ENCODE measurements at regions not wholly inside any gene's neighbourhood (a gene's known extent, or its start where the extent isn't known, plus 50 kb on each side); places are given as distances from the start of the nearest gene placed in this dataset.

DNA sequence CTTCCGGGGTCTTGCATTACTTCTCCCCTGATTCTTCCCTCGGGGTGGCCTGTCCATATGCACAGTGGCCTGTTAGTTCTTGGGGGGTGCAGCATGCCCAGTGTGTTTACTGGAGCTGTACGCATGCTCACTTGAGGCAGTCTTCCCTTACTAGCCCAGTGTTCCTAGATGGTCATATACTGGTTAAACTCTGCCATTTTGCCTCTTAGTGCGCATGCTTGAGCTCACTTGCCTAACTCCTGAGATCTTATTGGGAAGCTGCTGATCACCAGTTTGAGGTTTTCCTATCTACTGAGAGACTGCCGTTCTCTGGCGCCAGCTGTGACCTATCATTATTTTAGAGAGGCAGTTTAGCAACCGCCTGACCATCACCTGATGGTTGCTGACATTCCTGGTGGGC lies 571.2 kb downstream of the ADCYAP1 start:
- Histone ChIP-seq H4K12ac (ENCODE audit: low read depth, low read length) (no peak overlapping the region), H4K91ac (ENCODE audit: low read depth, low read length) (no peak overlapping the region), H3K4ac (ENCODE audit: low read depth, low read length) (no peak overlapping the region), H4K8ac (ENCODE audit: low read depth, low read length) (no peak overlapping the region), H2BK120ac (ENCODE audit: insufficient read depth, low read length, poor library complexity) (no peak overlapping the region), H3K9ac (ENCODE audit: low read length) (no peak overlapping the region), H2BK12ac (ENCODE audit: low read length) (no peak overlapping the region), H3K79me2 (ENCODE audit: control insufficient read depth, insufficient read depth, low read length, poor library complexity) (no peaks in the 10 kb centered on the region), H3K23ac (ENCODE audit: low read length) (no peak overlapping the region), H2AK5ac (ENCODE audit: low read length) (no peak overlapping the region), H2AFZ (ENCODE audit: insufficient read depth, low read length, poor library complexity) (no peak overlapping the region), H3K4me2 (ENCODE audit: low read length) (no peak overlapping the region), H3K4me1 (ENCODE audit: control insufficient read depth in 1 of 2, insufficient read depth in 2 of 2, low read length in 2 of 2) (no peaks in the 10 kb centered on the region), H3K4me3 (ENCODE audit: low read depth, low read length) (no peak overlapping the region), H3K79me1 (ENCODE audit: low read length) (no peaks in the 10 kb centered on the region), H3K18ac (ENCODE audit: low read length) (no peak overlapping the region), H2BK5ac (ENCODE audit: low read depth, low read length, poor library complexity) (no peak overlapping the region), H3K36me3 (ENCODE audit: control insufficient read depth in 1 of 2, insufficient read depth in 2 of 2, low read length in 2 of 2) (no peaks in the 10 kb centered on the region), H3K14ac (ENCODE audit: low read length) (no peak overlapping the region), H3K9me3 (ENCODE audit: insufficient read depth, low read depth, low read length) (no peaks in the 10 kb centered on the region), H3K27me3 (ENCODE audit: insufficient read depth, low read length) (no peaks in the 10 kb centered on the region), H3K27ac (ENCODE audit: low read depth, low read length) (no peak overlapping the region)
- no peak for DNase-seq
- WGBS (ENCODE audit: extremely low coverage, insufficient coverage, insufficient read length) = no CpG with 5 or more reads among the region's 7 CpGs

DNA sequence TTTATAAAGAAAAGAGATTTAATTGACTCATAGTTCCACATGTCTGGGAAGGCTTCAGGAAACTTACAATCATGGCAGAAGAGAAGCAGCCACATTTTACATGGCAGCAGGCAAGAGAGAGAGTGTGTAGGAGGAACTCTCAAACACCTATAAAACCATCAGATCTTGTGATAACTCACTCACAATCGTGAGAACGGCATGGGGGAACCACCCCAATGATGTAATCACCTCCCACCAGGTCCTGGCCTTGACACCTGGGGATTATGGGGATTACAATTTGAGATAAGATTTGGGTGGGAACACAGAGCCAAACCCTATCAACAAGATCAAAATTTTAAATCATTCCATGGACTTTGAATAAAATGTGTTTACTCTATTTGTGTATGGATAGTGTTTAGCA lies 575.6 kb downstream of the ADCYAP1 start:
- Histone ChIP-seq H2BK5ac (ENCODE audit: low read depth, low read length, poor library complexity) (no peak overlapping the region), H3K27me3 (ENCODE audit: insufficient read depth, low read length) (no peaks in the 10 kb centered on the region), H2BK12ac (ENCODE audit: low read length) (no peak overlapping the region), H3K36me3 (ENCODE audit: control insufficient read depth in 1 of 2, insufficient read depth in 2 of 2, low read length in 2 of 2) (no peaks in the 10 kb centered on the region), H3K18ac (ENCODE audit: low read length) (no peak overlapping the region), H3K4ac (ENCODE audit: low read depth, low read length) (no peak overlapping the region), H3K23ac (ENCODE audit: low read length) (no peak overlapping the region), H3K14ac (ENCODE audit: low read length) (no peak overlapping the region), H3K4me2 (ENCODE audit: low read length) (no peak overlapping the region), H4K8ac (ENCODE audit: low read depth, low read length) (no peak overlapping the region), H3K9me3 (ENCODE audit: insufficient read depth, low read depth, low read length) (no peaks in the 10 kb centered on the region), H4K12ac (ENCODE audit: low read depth, low read length) (no peak overlapping the region), H3K4me1 (ENCODE audit: control insufficient read depth in 1 of 2, insufficient read depth in 2 of 2, low read length in 2 of 2) (no peaks in the 10 kb centered on the region), H2AFZ (ENCODE audit: insufficient read depth, low read length, poor library complexity) (no peak overlapping the region), H3K79me1 (ENCODE audit: low read length) (no peaks in the 10 kb centered on the region), H3K79me2 (ENCODE audit: control insufficient read depth, insufficient read depth, low read length, poor library complexity) (no peaks in the 10 kb centered on the region), H3K27ac (ENCODE audit: low read depth, low read length) (no peak overlapping the region), H3K9ac (ENCODE audit: low read length) (no peak overlapping the region), H4K91ac (ENCODE audit: low read depth, low read length) (no peak overlapping the region), H2BK120ac (ENCODE audit: insufficient read depth, low read length, poor library complexity) (no peak overlapping the region), H2AK5ac (ENCODE audit: low read length) (no peak overlapping the region), H3K4me3 (ENCODE audit: low read depth, low read length) (no peak overlapping the region)
- no peak for DNase-seq
- no CpG with 5 or more reads among the region's 2 CpGs for WGBS (ENCODE audit: extremely low coverage, insufficient coverage, insufficient read length)

DNA sequence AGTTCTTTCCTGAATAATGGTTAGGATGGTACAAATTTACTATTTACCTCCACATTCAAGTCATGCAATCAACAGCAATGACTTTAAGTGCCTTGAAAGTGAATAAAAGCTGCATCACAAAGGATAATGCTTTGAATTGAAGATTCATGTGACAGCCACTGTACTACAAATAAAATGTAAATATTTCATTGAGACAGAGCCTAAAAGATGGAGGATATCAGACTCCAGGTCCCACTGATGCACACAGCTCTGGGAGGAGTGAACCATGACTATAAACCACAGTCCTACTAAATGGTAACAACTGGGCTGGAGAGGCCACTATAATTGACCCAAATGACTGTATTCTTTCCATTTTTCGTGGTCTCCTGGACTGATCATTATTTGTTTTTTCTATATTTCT lies 576.9 kb downstream of the ADCYAP1 start:
- Histone ChIP-seq H3K23ac (ENCODE audit: low read length) (no peak overlapping the region), H3K4me3 (ENCODE audit: low read depth, low read length) (no peak overlapping the region), H3K4me1 (ENCODE audit: control insufficient read depth in 1 of 2, insufficient read depth in 2 of 2, low read length in 2 of 2) (no peaks in the 10 kb centered on the region), H3K9me3 (ENCODE audit: insufficient read depth, low read depth, low read length) (no peaks in the 10 kb centered on the region), H3K27me3 (ENCODE audit: insufficient read depth, low read length) (no peaks in the 10 kb centered on the region), H4K91ac (ENCODE audit: low read depth, low read length) (no peak overlapping the region), H3K79me1 (ENCODE audit: low read length) (no peaks in the 10 kb centered on the region), H2BK120ac (ENCODE audit: insufficient read depth, low read length, poor library complexity) (no peak overlapping the region), H3K9ac (ENCODE audit: low read length) (no peak overlapping the region), H2BK5ac (ENCODE audit: low read depth, low read length, poor library complexity) (no peak overlapping the region), H3K4me2 (ENCODE audit: low read length) (no peak overlapping the region), H2AFZ (ENCODE audit: insufficient read depth, low read length, poor library complexity) (no peak overlapping the region), H4K12ac (ENCODE audit: low read depth, low read length) (no peak overlapping the region), H2BK12ac (ENCODE audit: low read length) (no peak overlapping the region), H3K27ac (ENCODE audit: low read depth, low read length) (no peak overlapping the region), H3K36me3 (ENCODE audit: control insufficient read depth in 1 of 2, insufficient read depth in 2 of 2, low read length in 2 of 2) (no peaks in the 10 kb centered on the region), H3K4ac (ENCODE audit: low read depth, low read length) (no peak overlapping the region), H3K79me2 (ENCODE audit: control insufficient read depth, insufficient read depth, low read length, poor library complexity) (no peaks in the 10 kb centered on the region), H3K18ac (ENCODE audit: low read length) (no peak overlapping the region), H3K14ac (ENCODE audit: low read length) (no peak overlapping the region), H2AK5ac (ENCODE audit: low read length) (no peak overlapping the region), H4K8ac (ENCODE audit: low read depth, low read length) (no peak overlapping the region)
- DNase-seq = no peak
- no CpG with 5 or more reads among the region's 1 CpG for WGBS (ENCODE audit: extremely low coverage, insufficient coverage, insufficient read length)

- no peak overlapping the region for H3K4me3 ChIP-seq (ENCODE audit: low read depth, low read length)
- H3K14ac ChIP-seq (ENCODE audit: low read length) = no peak overlapping the region
- H3K4me1 ChIP-seq (ENCODE audit: control insufficient read depth in 1 of 2, insufficient read depth in 2 of 2, low read length in 2 of 2) = no peaks in the 10 kb centered on the region
- no peak overlapping the region for H2AFZ ChIP-seq (ENCODE audit: insufficient read depth, low read length, poor library complexity)
- no peak overlapping the region for H3K18ac ChIP-seq (ENCODE audit: low read length)
- H3K4me2 ChIP-seq (ENCODE audit: low read length) = no peak overlapping the region
- no peak overlapping the region for H4K12ac ChIP-seq (ENCODE audit: low read depth, low read length)
- H3K23ac ChIP-seq (ENCODE audit: low read length) = no peak overlapping the region
- H4K91ac ChIP-seq (ENCODE audit: low read depth, low read length) = no peak overlapping the region
- H3K36me3 ChIP-seq (ENCODE audit: control insufficient read depth in 1 of 2, insufficient read depth in 2 of 2, low read length in 2 of 2) = no peaks in the 10 kb centered on the region
- no peak overlapping the region for H2BK120ac ChIP-seq (ENCODE audit: insufficient read depth, low read length, poor library complexity)
- H3K27me3 ChIP-seq (ENCODE audit: insufficient read depth, low read length) = no peaks in the 10 kb centered on the region
- H2BK12ac ChIP-seq (ENCODE audit: low read length) = no peak overlapping the region
- H3K79me1 ChIP-seq (ENCODE audit: low read length) = no peaks in the 10 kb centered on the region
- H3K27ac ChIP-seq (ENCODE audit: low read depth, low read length) = no peak overlapping the region
- H3K9me3 ChIP-seq (ENCODE audit: insufficient read depth, low read depth, low read length) = no peaks in the 10 kb centered on the region
- H2AK5ac ChIP-seq (ENCODE audit: low read length) = no peak overlapping the region
- DNase-seq = no peak
- no peak overlapping the region for H2BK5ac ChIP-seq (ENCODE audit: low read depth, low read length, poor library complexity)
- H3K79me2 ChIP-seq (ENCODE audit: control insufficient read depth, insufficient read depth, low read length, poor library complexity) = no peaks in the 10 kb centered on the region
- H3K4ac ChIP-seq (ENCODE audit: low read depth, low read length) = no peak overlapping the region
- no peak overlapping the region for H4K8ac ChIP-seq (ENCODE audit: low read depth, low read length)
- no peak overlapping the region for H3K9ac ChIP-seq (ENCODE audit: low read length)
Observed at GRCh38 chr18:1483385-1483784, 578.7 kb downstream of the ADCYAP1 start.

GRCh38 chr18:1487457-1487856 lies 582.8 kb downstream of the ADCYAP1 start:
- Histone ChIP-seq H3K23ac (ENCODE audit: low read length) (no peak overlapping the region), H4K12ac (ENCODE audit: low read depth, low read length) (no peak overlapping the region), H3K36me3 (ENCODE audit: control insufficient read depth in 1 of 2, insufficient read depth in 2 of 2, low read length in 2 of 2) (no peaks in the 10 kb centered on the region), H2BK120ac (ENCODE audit: insufficient read depth, low read length, poor library complexity) (no peak overlapping the region), H3K9me3 (ENCODE audit: insufficient read depth, low read depth, low read length) (no peaks in the 10 kb centered on the region), H3K4me2 (ENCODE audit: low read length) (no peak overlapping the region), H3K27me3 (ENCODE audit: insufficient read depth, low read length) (no peaks in the 10 kb centered on the region), H4K91ac (ENCODE audit: low read depth, low read length) (no peak overlapping the region), H3K79me2 (ENCODE audit: control insufficient read depth, insufficient read depth, low read length, poor library complexity) (no peaks in the 10 kb centered on the region), H2AK5ac (ENCODE audit: low read length) (no peak overlapping the region), H3K4me1 (ENCODE audit: control insufficient read depth in 1 of 2, insufficient read depth in 2 of 2, low read length in 2 of 2) (no peaks in the 10 kb centered on the region), H3K4ac (ENCODE audit: low read depth, low read length) (no peak overlapping the region), H3K4me3 (ENCODE audit: low read depth, low read length) (no peak overlapping the region), H2AFZ (ENCODE audit: insufficient read depth, low read length, poor library complexity) (no peak overlapping the region), H2BK12ac (ENCODE audit: low read length) (no peak overlapping the region), H3K27ac (ENCODE audit: low read depth, low read length) (no peak overlapping the region), H3K18ac (ENCODE audit: low read length) (no peak overlapping the region), H3K9ac (ENCODE audit: low read length) (no peak overlapping the region), H3K14ac (ENCODE audit: low read length) (no peak overlapping the region), H4K8ac (ENCODE audit: low read depth, low read length) (no peak overlapping the region), H2BK5ac (ENCODE audit: low read depth, low read length, poor library complexity) (no peak overlapping the region), H3K79me1 (ENCODE audit: low read length) (no peaks in the 10 kb centered on the region)
- WGBS (ENCODE audit: extremely low coverage, insufficient coverage, insufficient read length) = no CpG with 5 or more reads among the region's 2 CpGs
- DNase-seq = no peak

All from trophoblast cell (in vitro differentiated cells and primary cell).